SK-N-SH treated with all-trans-retinoic acid at 6 μM for 48 hours (cell line): ENCODE measurements at regions not wholly inside any gene's neighbourhood (a gene's known extent, or its start where the extent isn't known, plus 50 kb on each side); places are given as distances from the start of the nearest gene placed in this dataset.

ENCODE experiments used
- ATAC-seq: fragments of 200-7000 bp; cut with Tn5 transposase; 3 replicates; pipeline ENCODE4 v1.9.1; 2020; ENCODE audit warnings: mild to moderate bottlenecking, moderate library complexity
- ARNTL ChIP-seq: fragments of 450-650 bp; formaldehyde crosslinking; IDR thresholded peaks from 2 replicates; pipeline ENCODE4 v1.5.0; 2020; ENCODE audit warnings: low read depth, mild to moderate bottlenecking, moderate library complexity, borderline replicate concordance
- BACH2 ChIP-seq: fragments of 250-450 bp; sonication (Bioruptor Pico); IDR thresholded peaks from 2 replicates; pipeline ENCODE4 v1.9.0; 2021; ENCODE audit warnings: mild to moderate bottlenecking, borderline replicate concordance
- CSDC2 ChIP-seq: fragments of 250-450 bp; sonication (Bioruptor Pico); IDR thresholded peaks from 2 replicates; pipeline ENCODE4 v1.5.0; 2020; ENCODE audit warnings: mild to moderate bottlenecking, moderate library complexity
- ESRRG ChIP-seq: fragments of 250-450 bp; sonication (Bioruptor Pico); IDR thresholded peaks from 2 replicates; pipeline ENCODE4 v1.6.1; 2021; ENCODE audit warnings: mild to moderate bottlenecking
- GLIS3 ChIP-seq: fragments of 250-450 bp; sonication (Bioruptor Pico); IDR thresholded peaks from 2 replicates; pipeline ENCODE4 v1.5.0; 2020; ENCODE audit warnings: mild to moderate bottlenecking, moderate library complexity
- ISL1 ChIP-seq: fragments of 250-450 bp; sonication (Bioruptor Pico); IDR thresholded peaks from 2 replicates; pipeline ENCODE4 v2.1.2; 2022; ENCODE audit warnings: mild to moderate bottlenecking, moderate library complexity
- OSR1 ChIP-seq: fragments of 250-450 bp; sonication (Bioruptor Pico); IDR thresholded peaks from 2 replicates; pipeline ENCODE4 v1.8.0; 2022; ENCODE audit warnings: moderate library complexity, mild to moderate bottlenecking, inconsistent platforms
- PPARA ChIP-seq: fragments of 250-450 bp; sonication (Bioruptor Pico); IDR thresholded peaks from 2 replicates; pipeline ENCODE4 v1.5.0; 2020; ENCODE audit warnings: mild to moderate bottlenecking, borderline replicate concordance
- SNAI2 ChIP-seq: fragments of 250-450 bp; sonication (Bioruptor Pico); IDR thresholded peaks from 2 replicates; pipeline ENCODE4 v1.5.0; 2020; ENCODE audit warnings: mild to moderate bottlenecking, moderate library complexity
- TCF4 ChIP-seq: fragments of 250-450 bp; sonication (Bioruptor Pico); IDR thresholded peaks from 2 replicates; pipeline ENCODE4 v1.8.0; 2021; ENCODE audit warnings: mild to moderate bottlenecking, moderate library complexity, borderline replicate concordance
- TOX ChIP-seq: fragments of 250-450 bp; sonication (Bioruptor Pico); IDR thresholded peaks from 2 replicates; pipeline ENCODE4 v1.8.0; 2021; ENCODE audit warnings: mild to moderate bottlenecking, moderate library complexity, borderline replicate concordance
- ZC3H10 ChIP-seq: fragments of 250-450 bp; sonication (Bioruptor Pico); IDR thresholded peaks from 2 replicates; pipeline ENCODE4 v1.5.1; 2021; ENCODE audit warnings: mild to moderate bottlenecking, moderate library complexity
- ZFP3 ChIP-seq: fragments of 250-450 bp; sonication (Bioruptor Pico); IDR thresholded peaks from 2 replicates; pipeline ENCODE4 v1.5.0; 2020; ENCODE audit warnings: mild to moderate bottlenecking, moderate library complexity
- ZNF70 ChIP-seq: fragments of 450-650 bp; formaldehyde crosslinking; IDR thresholded peaks from 2 replicates; pipeline ENCODE4 v1.5.0; 2020; ENCODE audit warnings: mild to moderate bottlenecking, moderate library complexity
- ZNF8 ChIP-seq: fragments of 450-650 bp; formaldehyde crosslinking; IDR thresholded peaks from 2 replicates; pipeline ENCODE4 v1.5.0; 2020; ENCODE audit warnings: mild to moderate bottlenecking, moderate library complexity
- TF ChIP-seq, protein P1 (sequence below): fragments of 250-450 bp; sonication (Bioruptor Pico); IDR thresholded peaks from 2 replicates; pipeline ENCODE4 v1.8.0; 2021; ENCODE audit warnings: low read depth, mild to moderate bottlenecking, moderate library complexity, borderline replicate concordance
- TF ChIP-seq, protein P2 (sequence below): fragments of 250-450 bp; sonication (Bioruptor Pico); IDR thresholded peaks from 2 replicates; pipeline ENCODE4 v1.5.1; 2020; ENCODE audit warnings: low read depth, mild to moderate bottlenecking, moderate library complexity
- TF ChIP-seq, protein P3 (sequence below): fragments of 250-450 bp; sonication (Bioruptor Pico); IDR thresholded peaks from 2 replicates; pipeline ENCODE4 v1.8.0; 2020; ENCODE audit warnings: mild to moderate bottlenecking, moderate library complexity, borderline replicate concordance
- TF ChIP-seq, protein P4 (sequence below): fragments of 250-450 bp; sonication (Bioruptor Pico); IDR thresholded peaks from 2 replicates; pipeline ENCODE4 v1.5.1; 2021; ENCODE audit warnings: mild to moderate bottlenecking, moderate library complexity
- TF ChIP-seq, protein P5 (sequence below): fragments of 250-450 bp; sonication (Bioruptor Pico); IDR thresholded peaks from 2 replicates; pipeline ENCODE4 v1.5.0; 2020; ENCODE audit warnings: mild to moderate bottlenecking, moderate library complexity

DNA sequence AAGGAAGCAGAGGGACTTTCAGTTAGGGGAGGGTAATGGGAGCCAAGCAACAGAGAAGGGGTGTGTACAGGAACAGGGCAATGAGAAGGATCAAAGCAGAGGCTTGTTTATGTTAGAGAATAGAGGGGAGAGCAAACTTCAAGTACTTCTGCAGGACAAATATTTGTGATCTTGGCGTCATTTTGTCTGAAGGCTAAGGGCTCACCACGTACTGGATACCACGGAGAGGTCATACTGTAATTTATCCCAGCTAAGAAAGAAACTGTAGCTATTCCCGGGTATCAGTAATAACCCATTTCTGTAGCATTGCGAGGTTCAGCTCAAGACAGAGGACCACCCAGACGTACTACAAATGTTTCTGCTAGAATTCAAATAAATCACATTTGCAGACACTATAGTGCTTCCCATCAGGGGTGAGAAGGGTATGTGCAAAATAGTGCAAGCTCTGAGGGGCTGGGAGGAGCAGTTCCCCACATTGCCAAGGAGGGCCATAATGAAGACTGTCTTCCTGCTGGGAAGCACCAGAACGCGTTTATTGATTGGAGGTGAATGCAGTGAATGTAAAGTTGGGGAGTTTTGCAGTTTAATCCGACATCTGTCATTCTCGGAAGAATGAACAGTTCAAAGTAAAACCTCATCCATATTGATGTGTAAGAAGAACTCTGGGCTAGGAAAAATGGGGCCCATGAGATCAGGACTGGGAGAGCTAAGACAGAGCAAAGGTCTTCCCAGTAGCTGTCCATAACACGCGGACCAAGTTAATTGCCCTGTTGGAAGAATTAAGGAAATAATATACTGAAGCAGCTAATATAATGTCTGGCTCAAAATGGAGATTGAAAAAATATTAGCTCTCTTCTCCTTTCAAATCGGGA lies 136.9 kb downstream of the RWDD3 start:
- ATAC-seq, result no peak
- no peak for TF ChIP-seq TCF4 (CRISPR knock-in tag)
- no peak for TF ChIP-seq ZC3H10 (CRISPR knock-in tag)
- TF ChIP-seq, protein P1, sequence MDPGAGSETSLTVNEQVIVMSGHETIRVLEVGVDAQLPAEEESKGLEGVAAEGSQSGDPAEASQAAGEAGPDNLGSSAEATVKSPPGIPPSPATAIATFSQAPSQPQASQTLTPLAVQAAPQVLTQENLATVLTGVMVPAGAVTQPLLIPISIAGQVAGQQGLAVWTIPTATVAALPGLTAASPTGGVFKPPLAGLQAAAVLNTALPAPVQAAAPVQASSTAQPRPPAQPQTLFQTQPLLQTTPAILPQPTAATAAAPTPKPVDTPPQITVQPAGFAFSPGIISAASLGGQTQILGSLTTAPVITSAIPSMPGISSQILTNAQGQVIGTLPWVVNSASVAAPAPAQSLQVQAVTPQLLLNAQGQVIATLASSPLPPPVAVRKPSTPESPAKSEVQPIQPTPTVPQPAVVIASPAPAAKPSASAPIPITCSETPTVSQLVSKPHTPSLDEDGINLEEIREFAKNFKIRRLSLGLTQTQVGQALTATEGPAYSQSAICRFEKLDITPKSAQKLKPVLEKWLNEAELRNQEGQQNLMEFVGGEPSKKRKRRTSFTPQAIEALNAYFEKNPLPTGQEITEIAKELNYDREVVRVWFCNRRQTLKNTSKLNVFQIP (CRISPR knock-in tag), result no peak
- TF ChIP-seq, protein P2, sequence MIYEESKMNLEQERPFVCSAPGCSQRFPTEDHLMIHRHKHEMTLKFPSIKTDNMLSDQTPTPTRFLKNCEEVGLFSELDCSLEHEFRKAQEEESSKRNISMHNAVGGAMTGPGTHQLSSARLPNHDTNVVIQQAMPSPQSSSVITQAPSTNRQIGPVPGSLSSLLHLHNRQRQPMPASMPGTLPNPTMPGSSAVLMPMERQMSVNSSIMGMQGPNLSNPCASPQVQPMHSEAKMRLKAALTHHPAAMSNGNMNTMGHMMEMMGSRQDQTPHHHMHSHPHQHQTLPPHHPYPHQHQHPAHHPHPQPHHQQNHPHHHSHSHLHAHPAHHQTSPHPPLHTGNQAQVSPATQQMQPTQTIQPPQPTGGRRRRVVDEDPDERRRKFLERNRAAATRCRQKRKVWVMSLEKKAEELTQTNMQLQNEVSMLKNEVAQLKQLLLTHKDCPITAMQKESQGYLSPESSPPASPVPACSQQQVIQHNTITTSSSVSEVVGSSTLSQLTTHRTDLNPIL (CRISPR knock-in tag), result no peak
- TF ChIP-seq ISL1 (CRISPR knock-in tag), result no peak
- no peak for TF ChIP-seq BACH2 (CRISPR knock-in tag)
- no peak for TF ChIP-seq ESRRG
- TF ChIP-seq ARNTL (CRISPR knock-in tag), result no peak
- TF ChIP-seq PPARA, result no peak

DNA sequence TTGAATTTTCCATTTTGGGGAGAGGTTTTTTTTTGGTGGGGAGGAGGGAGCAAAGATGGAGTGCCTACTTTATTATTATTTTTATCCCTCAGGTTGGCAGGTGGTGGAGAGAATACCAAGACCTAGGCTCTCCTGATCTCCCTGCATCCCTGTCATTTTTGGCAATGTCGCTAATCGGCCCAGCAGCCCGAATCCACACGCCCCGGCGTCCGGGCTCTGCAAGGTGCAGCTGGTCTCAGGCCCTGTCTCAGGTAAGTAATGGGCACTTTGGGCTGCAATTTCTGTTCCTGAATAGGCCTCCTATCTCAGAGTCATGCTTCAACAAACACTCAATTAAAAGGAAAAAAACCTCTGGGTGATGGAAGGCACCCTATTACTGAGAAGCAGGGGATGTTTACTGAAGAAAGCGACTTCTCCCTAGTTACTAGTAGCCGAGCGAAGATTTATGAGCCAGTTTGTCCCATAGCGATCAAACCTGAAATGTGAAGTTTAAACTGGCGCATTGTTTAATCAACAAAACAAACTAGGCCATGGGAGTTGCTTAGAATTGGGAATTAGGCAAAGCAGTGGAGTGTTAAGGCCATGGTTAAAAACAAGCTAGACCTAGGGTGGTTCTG lies 137.8 kb downstream of the RWDD3 start:
- no peak for TF ChIP-seq PPARA
- TF ChIP-seq SNAI2 (CRISPR knock-in tag), result no peak
- TF ChIP-seq ZFP3, result no peak
- TF ChIP-seq GLIS3 (CRISPR knock-in tag), result no peak
- TF ChIP-seq ZNF8 (CRISPR knock-in tag), result no peak
- no peak for TF ChIP-seq TOX (CRISPR knock-in tag)
- no peak for TF ChIP-seq ESRRG
- TF ChIP-seq, protein P3, sequence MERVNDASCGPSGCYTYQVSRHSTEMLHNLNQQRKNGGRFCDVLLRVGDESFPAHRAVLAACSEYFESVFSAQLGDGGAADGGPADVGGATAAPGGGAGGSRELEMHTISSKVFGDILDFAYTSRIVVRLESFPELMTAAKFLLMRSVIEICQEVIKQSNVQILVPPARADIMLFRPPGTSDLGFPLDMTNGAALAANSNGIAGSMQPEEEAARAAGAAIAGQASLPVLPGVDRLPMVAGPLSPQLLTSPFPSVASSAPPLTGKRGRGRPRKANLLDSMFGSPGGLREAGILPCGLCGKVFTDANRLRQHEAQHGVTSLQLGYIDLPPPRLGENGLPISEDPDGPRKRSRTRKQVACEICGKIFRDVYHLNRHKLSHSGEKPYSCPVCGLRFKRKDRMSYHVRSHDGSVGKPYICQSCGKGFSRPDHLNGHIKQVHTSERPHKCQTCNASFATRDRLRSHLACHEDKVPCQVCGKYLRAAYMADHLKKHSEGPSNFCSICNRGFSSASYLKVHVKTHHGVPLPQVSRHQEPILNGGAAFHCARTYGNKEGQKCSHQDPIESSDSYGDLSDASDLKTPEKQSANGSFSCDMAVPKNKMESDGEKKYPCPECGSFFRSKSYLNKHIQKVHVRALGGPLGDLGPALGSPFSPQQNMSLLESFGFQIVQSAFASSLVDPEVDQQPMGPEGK, result no peak
- TF ChIP-seq BACH2 (CRISPR knock-in tag), result no peak
- no peak for TF ChIP-seq TCF4 (CRISPR knock-in tag)
- TF ChIP-seq, protein P1 (CRISPR knock-in tag), result no peak
- TF ChIP-seq OSR1 (CRISPR knock-in tag), result no peak
- no peak for ATAC-seq

DNA sequence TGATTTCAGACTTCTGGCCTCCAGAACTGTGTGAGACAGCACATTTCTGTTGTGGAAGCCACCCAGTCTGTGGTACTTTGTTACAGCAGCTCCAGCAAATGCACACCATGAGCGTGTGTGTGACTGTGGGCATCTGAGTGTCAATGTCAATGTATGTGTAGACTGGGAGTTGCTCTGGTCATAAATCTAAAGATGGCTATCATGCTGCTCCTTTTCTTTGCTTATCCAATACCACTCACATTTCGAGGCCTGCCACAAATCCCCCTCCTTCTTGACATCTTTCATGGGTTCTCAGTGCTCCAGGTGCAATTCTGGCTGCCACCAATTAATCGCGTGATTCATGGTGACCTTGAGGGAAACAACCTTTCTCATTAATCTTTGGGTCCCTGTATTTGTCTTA lies 141.2 kb downstream of the RWDD3 start:
- TF ChIP-seq ZNF70 (CRISPR knock-in tag), result no peak
- no peak for TF ChIP-seq ISL1 (CRISPR knock-in tag)
- TF ChIP-seq ESRRG, result no peak
- no peak for TF ChIP-seq ARNTL (CRISPR knock-in tag)
- no peak for TF ChIP-seq TOX (CRISPR knock-in tag)
- TF ChIP-seq, protein P4, sequence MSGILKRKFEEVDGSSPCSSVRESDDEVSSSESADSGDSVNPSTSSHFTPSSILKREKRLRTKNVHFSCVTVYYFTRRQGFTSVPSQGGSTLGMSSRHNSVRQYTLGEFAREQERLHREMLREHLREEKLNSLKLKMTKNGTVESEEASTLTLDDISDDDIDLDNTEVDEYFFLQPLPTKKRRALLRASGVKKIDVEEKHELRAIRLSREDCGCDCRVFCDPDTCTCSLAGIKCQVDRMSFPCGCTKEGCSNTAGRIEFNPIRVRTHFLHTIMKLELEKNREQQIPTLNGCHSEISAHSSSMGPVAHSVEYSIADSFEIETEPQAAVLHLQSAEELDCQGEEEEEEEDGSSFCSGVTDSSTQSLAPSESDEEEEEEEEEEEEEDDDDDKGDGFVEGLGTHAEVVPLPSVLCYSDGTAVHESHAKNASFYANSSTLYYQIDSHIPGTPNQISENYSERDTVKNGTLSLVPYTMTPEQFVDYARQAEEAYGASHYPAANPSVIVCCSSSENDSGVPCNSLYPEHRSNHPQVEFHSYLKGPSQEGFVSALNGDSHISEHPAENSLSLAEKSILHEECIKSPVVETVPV (CRISPR knock-in tag), result no peak
- no peak for TF ChIP-seq CSDC2 (CRISPR knock-in tag)
- TF ChIP-seq, protein P5, sequence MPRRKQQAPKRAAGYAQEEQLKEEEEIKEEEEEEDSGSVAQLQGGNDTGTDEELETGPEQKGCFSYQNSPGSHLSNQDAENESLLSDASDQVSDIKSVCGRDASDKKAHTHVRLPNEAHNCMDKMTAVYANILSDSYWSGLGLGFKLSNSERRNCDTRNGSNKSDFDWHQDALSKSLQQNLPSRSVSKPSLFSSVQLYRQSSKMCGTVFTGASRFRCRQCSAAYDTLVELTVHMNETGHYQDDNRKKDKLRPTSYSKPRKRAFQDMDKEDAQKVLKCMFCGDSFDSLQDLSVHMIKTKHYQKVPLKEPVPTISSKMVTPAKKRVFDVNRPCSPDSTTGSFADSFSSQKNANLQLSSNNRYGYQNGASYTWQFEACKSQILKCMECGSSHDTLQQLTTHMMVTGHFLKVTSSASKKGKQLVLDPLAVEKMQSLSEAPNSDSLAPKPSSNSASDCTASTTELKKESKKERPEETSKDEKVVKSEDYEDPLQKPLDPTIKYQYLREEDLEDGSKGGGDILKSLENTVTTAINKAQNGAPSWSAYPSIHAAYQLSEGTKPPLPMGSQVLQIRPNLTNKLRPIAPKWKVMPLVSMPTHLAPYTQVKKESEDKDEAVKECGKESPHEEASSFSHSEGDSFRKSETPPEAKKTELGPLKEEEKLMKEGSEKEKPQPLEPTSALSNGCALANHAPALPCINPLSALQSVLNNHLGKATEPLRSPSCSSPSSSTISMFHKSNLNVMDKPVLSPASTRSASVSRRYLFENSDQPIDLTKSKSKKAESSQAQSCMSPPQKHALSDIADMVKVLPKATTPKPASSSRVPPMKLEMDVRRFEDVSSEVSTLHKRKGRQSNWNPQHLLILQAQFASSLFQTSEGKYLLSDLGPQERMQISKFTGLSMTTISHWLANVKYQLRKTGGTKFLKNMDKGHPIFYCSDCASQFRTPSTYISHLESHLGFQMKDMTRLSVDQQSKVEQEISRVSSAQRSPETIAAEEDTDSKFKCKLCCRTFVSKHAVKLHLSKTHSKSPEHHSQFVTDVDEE (CRISPR knock-in tag), result no peak
- TF ChIP-seq OSR1 (CRISPR knock-in tag), result no peak
- no peak for ATAC-seq
